ENCODE measurements at regions not wholly inside any gene's neighbourhood (a gene's known extent, or its start where the extent isn't known, plus 50 kb on each side); places are given as distances from the start of the nearest gene placed in this dataset.
"Not testable (repeated sequence)": the region's sequence is repeated elsewhere in the genome, so short reads cannot be mapped to it uniquely, and the experiment has no call there.

- DNase-seq = no peak
Observed at GRCh38 chr22:33221568-33221967, 163.4 kb upstream of the SYN3 start.

GRCh38 chr22:33220476-33221080, 162.4 kb upstream of the SYN3 start:
- no peak for DNase-seq

- DNase-seq = no peak
Observed at GRCh38 chr22:33219648-33220384, 161.6 kb upstream of the SYN3 start.

GRCh38 chr22:33213383-33214075, 155.3 kb upstream of the SYN3 start:
- no peak for DNase-seq

GRCh38 chr22:33209930-33210784, 152.0 kb upstream of the SYN3 start:
- DNase-seq = peak; percentile 28

- no peak for DNase-seq
Observed at GRCh38 chr22:33204408-33204807, 146.2 kb upstream of the SYN3 start.

GRCh38 chr22:33202455-33202854, 144.3 kb upstream of the SYN3 start:
- DNase-seq = no peak

GRCh38 chr22:33194529-33195077, 136.4 kb upstream of the SYN3 start:
- DNase-seq = no peak

GRCh38 chr22:33192156-33192555, 134.0 kb upstream of the SYN3 start:
- no peak for DNase-seq

- no peak for DNase-seq
Observed at GRCh38 chr22:33188326-33188725, 130.1 kb upstream of the SYN3 start.

- DNase-seq = no peak
Observed at GRCh38 chr22:33186816-33187215, 128.6 kb upstream of the SYN3 start.

GRCh38 chr22:33180356-33180755, 122.2 kb upstream of the SYN3 start:
- DNase-seq = no peak

GRCh38 chr22:33167998-33168790, 110.0 kb upstream of the SYN3 start:
- no peak for DNase-seq

GRCh38 chr22:33166206-33166605, 108.0 kb upstream of the SYN3 start:
- DNase-seq = no peak

- no peak for DNase-seq
Observed at GRCh38 chr22:33163815-33164214, 105.6 kb upstream of the SYN3 start.

- no peak for DNase-seq
Observed at GRCh38 chr22:33162196-33162595, 104.0 kb upstream of the SYN3 start.

GRCh38 chr22:33160525-33160924, 102.3 kb upstream of the SYN3 start:
- DNase-seq = no peak

GRCh38 chr22:33154967-33155366, 96.8 kb upstream of the SYN3 start:
- not testable (repeated sequence) for DNase-seq

GRCh38 chr22:33149611-33150010, 91.4 kb upstream of the SYN3 start:
- no peak for DNase-seq

- DNase-seq = no peak
Observed at GRCh38 chr22:33144721-33145120, 86.5 kb upstream of the SYN3 start.

GRCh38 chr22:33142282-33143055, 84.3 kb upstream of the SYN3 start:
- DNase-seq = no peak
